ENCODE measurements at regions not wholly inside any gene's neighbourhood (a gene's known extent, or its start where the extent isn't known, plus 50 kb on each side); places are given as distances from the start of the nearest gene placed in this dataset.
"Not testable (repeated sequence)": the region's sequence is repeated elsewhere in the genome, so short reads cannot be mapped to it uniquely, and the experiment has no call there.

DNA sequence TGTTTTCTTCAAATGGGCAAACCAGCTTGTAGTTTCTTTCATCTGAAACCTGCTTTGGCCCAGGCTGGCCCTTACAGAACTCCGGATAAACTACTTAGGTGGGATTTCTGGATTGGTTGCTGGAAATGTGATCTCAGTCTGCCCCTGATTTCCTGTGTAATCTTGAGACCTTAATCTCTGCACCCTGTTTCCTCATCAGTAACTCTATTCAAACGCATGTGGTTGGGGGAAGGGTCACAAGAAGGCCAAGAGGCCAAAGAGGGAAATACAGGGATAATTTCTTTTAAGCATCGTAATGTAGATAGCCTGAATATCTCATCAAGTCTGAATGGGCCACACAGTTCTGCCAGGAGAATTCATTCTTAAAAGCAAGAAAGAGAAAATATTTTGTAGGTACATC, 483.6 kb downstream of the LTN1 start:
- DNase-seq = no peak

DNA sequence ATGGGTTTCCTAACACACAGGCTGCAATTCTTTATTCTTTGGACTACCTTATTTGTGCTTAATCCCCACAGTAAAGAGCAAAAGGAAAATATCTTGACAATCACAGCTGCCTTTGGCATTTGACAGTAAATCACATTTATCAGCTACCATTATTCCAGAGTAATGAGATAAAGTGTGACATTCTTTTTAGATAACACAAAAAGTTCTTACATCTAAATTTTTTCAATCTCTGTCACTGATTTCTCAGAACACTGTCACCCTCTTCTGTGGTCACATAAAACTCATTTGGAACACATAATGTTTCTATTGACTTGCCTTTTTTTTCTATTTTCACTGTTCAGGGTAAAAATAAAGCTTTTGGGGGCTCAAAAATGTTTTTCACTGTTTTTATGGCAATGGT, 484.6 kb downstream of the LTN1 start:
- no peak for DNase-seq

DNA sequence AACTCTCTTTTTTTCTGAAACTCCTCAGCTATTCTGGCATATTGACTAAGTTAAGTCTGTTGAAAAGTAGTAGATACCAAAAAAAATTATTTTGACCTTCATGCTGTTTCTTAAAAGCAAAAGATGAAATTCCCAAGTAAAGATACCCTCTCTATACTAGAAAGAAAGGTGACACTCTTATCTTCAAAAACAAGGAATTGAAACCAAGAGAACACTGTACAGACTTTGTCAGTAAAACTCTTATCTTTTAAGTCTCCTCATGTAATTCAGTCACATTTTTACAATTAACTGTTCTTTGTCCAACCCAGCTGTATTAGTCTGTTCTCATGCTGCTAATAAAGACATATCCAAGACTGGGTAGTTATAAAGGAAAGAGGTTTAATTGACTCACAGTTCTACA, 496.2 kb downstream of the LTN1 start:
- no peak for DNase-seq

DNA sequence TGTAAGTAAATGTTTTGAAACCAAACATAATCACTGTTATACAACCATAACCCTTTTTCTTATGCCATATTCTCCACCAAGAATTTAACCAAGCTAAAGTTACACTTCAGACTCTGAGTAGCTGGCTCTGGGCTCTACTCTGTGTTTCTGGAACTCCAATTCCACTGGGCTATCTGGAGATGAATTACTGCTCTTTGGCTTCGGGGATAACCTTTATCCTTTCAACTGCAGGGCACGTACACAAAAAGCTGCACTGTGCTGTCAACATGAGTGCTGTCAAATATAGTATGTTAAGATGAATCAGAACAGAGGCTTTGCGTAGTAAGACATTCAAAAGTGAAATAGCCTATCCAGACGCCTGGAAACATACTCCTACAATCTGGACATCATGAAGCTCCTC, 500.6 kb downstream of the LTN1 start:
- no peak for DNase-seq

DNA sequence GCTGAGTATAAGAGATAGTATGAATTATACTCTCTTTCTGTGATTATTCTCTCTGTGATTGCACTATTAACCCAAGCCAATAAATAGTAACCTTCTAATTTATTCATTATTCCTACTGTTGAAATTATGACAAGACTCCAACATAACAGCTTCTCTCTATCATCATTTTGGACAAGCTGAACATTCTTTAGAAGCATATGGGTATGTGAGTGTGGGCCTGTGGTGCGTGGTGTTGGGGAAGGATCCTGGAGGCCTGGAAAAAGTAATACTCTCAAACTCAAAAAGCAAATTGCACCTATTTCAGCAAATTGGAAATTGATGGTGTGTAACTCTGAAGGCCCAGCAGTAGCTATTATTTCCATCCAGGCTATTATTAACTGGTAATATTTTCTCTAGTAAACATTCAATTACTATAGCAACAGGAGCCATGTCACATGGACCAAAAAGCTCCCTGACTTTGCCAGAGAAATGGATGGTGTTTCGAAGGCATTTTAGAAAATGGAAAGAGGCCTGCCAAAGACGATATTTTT, 502.8 kb downstream of the LTN1 start:
- no peak for DNase-seq

DNA sequence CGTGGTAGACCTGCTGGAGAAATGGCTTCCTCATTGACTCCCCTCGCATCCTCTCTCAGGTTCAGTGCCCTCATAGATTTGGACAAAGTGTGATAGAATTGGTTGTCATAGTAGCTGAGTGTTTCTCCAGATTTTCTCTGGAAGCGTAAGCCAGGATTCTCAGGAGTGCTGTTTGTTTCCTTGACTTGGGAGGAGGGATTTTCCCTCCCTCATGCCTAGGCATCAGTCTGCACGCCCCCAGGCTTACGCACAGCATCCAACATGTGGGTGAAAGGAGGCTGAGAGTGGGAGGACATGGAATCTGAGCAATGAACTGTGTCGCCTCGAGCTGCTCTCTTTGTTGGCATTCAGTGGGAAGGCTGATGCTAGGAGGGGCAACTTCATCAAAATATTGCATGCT, 503.5 kb downstream of the LTN1 start:
- no peak for DNase-seq

DNA sequence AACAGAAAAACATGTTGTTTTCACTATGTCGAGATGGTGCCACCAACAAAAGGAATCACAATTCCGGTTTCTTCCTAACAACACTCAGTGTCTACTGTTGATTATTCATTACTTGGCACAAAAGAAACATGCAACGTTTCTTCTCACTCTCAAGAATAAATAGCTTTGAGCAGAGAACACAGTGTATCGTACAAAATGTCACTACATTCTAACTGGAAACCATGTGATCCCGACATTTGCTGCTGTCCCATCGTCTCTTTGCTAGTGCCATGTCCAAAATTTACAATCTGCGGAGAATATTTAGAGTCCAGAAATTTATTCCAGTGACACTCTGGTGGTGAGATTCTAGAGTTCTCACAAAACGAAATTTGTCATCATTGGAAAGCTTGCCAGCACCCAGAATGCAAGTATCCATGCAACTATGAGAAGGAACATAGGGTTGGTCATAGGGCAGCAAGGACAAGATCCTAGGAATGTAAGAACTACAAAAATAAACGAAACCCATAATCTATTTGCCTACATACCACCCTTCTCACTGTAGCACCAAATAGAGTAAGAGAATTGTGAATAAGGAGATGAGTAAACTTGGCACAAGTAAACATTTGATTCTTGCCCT, 505.1 kb downstream of the LTN1 start:
- DNase-seq = no peak

DNA sequence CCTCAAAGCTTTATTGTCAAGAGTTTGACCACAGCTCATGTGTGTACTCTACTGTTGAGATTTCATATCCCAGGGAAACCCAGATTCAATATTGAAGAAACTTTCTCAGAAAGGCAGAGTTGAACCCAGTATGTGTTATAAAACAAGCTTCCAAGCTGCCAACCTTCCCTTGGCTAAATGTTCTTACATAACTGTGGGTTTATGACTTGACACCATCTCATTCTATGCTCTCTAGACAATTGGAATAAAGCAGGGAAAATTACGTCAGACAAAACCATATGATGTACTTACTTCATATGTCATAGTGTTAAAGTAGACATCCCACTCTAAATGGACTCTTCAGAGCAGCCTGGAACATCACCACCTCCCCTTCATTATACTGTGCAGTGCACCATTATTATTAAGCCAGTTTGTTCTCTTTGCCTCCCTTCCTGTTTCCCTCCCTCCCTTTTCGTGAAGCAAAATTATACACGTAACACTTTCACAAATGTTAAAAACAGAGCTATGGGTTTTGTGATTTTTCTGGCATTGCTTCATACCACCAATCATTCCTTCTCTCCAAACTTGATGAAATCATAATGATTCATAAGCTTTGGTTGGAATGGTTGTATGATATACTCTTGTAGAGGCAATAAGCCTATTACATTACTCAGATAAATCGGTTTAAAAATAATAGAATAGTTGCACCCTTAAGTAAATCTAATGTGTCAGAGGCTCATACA, 507.2 kb downstream of the LTN1 start:
- DNase-seq = no peak

DNA sequence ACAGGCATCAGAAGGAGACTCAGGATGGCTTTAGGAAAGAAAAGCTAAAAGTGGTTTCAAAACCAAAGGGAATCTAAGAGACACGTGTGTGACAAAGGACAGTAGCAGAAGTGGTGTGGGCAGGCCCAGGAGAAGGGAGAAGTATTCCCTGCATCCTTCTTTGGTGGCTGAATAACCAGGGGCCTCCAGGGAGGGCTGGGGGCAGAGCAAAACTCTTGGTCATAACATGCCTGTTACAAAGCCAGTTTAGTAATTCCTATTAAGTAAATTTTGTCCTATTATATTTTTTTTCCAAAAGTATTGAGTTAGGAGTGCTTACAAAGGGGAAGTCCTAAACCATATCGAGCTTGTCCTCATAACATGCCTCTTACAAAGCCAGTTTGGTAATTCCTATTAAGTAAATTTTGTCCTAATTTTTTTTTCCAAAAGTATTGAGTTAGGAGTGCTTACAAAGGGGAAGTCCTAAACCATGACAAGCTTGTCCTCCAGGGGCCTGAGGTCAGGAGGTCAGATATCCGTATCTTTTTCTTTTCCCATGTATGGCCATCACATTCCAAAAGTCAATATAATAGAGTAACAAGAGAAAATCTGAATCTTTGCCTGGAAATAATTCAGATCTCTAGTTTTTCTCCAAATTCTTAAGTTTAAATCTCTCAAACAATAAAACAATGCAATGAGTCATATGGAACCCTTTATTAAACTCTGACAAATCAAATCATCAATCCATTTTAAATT, 509.2 kb downstream of the LTN1 start:
- DNase-seq = no peak

DNA sequence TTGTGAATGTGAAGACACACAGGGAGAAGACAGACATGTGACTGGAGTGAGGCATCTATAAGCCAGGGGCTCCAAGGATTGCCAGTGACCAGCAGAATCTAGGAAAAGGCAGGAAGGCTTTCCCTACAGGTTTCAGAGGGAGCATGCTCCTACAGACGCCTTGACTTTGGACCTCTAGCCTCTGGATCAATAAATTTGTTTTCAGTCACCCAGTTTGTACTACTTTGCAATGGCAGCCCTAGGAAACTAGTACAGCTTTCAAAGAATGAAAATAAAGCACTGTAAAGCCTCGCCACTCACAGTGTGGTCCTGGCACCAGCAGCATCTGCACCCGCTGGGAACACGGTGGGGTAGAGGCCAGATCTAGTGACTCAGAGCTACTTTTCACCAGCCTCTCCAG, 510.0 kb downstream of the LTN1 start:
- no peak for DNase-seq

DNA sequence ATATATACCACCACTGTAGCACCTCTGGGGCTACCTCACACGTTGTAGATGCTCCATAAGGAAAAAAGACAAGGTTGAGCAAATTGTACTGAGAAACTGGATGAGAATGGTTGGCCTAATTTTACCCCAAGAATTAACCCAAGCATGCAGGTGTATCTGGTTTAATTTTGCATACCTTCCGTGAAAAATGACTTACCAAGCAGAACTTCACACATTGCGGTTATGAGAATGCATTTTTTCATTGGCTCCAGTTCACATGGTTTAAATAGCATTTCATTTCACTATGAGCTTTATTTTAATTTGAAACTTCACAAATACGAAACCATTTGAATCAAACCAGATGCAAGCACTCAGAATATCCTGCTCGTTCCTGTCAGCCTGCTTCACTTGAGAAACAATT, 512.2 kb downstream of the LTN1 start:
- no peak for DNase-seq

DNA sequence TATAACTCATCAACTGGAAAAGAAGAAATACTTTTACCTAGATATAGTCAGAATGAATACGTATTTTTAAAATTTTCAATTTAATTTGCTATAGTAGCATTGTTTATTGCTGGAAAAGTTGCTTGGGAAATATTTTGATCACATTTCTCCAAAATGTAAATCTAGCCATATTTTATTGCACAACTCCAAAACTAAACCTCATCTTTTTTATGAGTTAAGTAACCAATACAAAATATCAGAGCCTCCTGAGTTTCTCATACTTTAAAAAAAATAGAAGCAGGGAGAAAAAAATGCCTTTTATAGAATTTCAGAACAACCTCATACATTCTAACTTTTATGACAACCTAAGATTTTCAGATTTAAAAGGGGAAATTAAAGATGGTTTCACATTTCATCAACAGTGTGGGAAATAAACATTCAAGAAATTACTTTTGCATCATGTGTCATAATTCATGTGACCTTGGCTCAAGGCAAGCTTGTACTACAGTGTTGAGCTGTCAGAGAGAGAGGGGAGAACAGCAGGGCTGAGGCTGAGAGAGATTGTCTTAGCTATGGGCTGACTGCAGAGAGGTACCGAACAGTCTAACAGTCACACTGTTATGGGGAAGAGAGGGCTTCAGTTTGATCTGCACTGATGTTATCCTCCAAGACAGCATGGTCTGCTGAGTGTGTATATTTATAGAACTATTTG, 519.0 kb downstream of the LTN1 start:
- DNase-seq = no peak

DNA sequence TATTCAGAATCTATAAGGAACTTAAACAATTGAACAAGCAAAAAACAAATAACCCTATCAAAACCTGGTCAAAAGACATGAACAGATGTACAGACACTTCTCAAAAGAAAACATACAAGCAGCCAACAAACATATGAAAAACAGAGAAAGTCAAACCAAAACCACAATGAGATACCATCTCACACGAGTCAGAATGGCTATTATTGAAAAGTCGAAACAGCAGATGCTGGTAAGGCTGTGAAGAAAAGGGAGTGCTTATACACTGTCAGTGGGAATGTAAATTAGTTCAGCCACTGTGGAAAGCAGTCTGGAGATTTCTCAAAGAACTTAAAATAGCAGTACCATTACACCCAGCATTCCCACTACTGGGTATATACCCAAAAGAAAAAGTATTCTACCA, 520.1 kb downstream of the LTN1 start:
- DNase-seq = not testable (repeated sequence)

DNA sequence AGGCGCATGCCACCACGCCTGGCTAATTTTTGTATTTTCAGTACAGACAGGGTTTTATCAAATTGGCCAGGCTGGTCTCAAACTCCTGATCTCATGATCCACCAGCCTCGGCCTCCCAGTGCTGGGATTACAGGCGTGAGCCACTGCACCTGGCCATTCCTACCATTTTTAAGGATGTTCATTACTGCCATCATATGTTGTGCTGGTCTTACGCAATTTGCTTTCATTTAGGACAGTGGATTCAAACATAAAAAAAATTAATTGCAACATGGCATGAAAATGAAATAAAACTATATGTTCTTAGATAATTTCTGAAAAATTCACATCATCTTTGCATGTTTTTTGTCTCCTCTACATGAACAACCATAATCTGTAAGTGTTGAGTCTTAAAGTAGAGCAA, 527.7 kb downstream of the LTN1 start:
- no peak for DNase-seq

DNA sequence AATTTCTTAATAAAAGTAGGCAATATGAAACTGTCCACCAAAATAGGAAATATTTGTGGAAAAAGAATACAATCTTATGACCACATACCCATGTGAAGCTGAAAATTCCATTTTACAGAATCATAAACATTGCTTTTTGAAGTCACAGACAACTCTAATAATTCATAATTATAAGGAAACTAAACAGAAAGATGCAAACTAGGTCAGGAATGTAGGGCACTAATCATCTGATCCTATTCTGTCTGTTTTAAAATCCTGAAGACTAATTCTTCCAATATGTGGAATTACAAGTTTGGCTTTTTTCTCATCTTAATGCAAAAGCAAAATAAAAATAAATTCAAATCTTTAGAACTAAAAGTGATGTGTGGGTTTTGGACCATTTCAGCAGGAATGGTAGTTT, 528.6 kb downstream of the LTN1 start:
- no peak for DNase-seq

DNA sequence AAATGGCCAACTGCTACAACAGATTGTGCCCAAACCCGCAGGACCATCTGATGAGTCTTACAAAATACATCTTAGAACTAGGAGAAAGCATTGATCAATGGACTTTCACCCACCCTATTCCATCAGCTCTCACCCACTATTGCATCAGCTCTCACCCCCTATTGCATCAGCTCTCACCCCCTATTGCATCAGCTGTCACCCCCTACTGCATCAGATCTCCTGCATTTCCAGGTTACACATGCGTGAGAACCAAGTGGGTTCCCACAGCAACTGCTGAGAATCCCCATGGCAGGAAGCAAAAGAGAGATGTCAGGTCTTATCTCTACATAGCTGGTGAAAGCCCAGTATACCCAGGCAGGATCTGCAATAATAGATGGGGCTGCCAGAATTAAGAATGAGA, 533.5 kb downstream of the LTN1 start:
- no peak for DNase-seq

DNA sequence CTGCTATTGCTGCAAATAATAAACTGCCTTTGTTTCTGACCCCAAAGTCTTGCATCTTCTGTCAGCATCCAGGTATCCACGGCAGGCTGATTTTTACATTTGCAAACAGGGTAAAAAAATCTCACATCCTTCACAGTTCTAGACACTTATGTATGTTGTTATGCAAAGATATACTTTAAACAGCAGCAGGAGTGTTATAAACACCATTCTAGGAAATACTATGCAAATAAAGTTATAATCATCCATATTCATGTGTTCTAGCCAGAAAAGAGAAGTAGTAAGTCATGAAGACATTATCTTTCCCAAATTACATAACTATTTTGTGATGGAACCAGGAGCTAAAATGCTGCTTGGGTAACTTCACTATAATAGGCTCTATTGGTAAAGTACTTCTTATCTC, 534.2 kb downstream of the LTN1 start:
- no peak for DNase-seq

DNA sequence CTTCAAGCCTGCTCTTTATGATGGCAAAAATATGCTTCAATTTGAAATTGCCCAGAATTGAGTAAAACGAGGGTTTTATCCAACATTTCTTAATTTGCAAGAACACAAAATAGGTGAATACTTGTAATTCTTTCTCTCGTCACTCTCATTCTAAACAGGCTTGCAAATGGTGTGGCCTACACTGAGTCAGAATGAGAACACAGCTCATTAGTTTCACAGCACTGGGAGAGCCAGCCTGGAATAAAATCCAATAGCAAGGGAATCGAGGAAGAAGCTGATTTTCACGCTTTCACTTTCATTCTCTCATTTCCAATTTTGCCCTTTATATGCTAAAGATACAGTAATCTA, 537.5 kb downstream of the LTN1 start:
- no peak for DNase-seq

DNA sequence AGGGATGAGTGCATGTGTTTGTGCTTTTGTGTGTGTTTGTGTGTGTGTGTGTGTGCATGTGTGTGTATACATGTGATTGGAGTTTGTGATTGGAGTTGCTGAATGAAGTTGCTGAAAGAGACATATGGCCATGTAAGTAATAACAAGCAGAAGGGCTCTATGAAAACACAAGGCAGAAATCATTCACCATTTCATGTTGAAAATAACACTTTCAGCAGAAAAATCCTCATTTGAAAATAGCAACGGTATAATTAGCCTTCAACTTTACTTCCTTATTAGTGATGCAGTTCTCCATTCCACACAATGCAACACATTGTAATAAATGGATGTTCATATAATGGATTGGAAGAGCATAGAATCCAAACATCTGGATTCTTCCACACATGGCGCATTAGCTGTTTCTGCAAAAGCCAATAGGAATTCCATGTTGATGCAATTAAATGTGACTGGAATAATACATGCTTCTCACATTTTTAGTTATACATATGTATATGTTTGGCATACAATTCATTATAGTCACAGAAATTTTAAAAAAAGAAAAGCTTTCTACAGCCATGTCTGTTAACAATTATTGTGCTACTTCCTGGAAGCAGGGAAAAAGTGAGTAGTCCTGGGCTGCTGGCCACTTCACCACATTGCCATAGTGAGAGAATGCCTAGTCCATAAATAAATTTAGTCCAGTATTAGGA, 538.0 kb downstream of the LTN1 start:
- DNase-seq = no peak

DNA sequence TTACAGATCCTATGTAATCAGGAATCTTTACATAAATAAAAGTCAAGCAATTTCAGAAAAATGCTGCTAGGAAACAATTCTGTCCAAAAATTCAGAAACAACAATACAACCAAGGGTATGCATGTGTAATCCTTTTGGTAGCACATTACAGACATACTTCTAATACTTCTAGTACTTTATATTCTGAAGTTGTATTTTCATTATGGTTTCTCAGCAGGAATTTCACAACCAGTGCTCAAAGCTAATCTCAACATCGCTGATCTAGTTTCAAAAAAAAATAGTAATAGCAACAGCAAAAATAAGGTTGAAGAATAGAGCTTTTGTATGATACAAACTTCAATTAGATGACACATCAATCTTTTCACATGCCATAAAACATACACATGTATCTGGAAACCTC, 545.2 kb downstream of the LTN1 start:
- DNase-seq = no peak

DNA sequence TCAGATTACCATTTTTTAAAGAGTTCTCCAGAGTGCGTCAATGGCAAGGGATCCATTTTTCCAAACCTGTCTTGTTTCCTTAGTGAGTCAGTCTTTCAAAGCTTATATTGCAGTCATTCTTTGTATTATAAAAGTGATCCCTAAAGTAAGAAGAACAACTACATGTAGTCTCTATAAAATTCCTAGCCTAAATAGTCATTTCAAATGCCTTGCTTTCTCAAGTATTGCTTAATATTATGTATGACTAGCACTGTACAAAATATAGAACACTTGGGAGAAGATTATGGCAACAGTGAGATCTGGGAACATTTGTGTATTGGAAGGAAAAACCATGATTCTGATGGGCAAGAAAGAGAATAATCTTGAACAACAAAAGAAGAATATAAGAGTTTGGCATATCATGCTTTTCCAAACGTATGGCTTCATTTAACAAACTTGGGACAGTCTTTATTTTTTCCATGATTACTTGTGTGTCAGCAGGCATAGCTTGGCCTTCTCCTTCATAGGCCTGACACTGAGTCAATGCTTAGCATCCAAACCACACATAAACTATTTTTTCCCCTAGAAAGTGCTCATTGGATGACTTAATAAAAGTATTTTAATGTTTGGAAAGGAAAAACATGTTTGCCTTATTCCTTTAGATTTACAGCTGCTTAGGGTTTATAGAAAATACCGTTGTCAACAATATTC, 547.4 kb downstream of the LTN1 start:
- no peak for DNase-seq

DNA sequence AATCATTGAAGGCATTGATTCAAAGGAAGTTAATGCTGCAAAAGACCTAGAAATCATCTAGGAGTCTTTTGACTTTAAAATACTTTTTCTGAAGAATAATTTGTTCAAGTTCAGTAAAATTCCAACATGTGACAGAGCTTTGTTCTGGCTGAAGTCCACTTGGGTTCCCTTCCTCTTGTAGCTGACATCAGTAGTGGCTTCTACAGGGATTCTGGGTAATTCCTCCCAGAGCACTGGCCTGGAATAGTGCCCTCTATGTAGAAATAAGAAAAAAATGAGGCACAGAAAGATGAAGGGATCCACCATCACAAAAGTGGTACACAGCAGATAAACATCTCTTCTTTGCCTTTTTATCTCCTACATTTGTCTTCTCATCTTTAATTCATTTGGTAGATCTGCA, 548.1 kb downstream of the LTN1 start:
- no peak for DNase-seq

Measured in GF-D8 (cell line).